G401 (cell line): ENCODE measurements at regions not wholly inside any gene's neighbourhood (a gene's known extent, or its start where the extent isn't known, plus 50 kb on each side); places are given as distances from the start of the nearest gene placed in this dataset.

Source experiments
- DNase-seq: peaks from one replicate; pipeline ENCODE4 v3.0.0-alpha.2; 2015; ENCODE audit warnings: low spot score
- in situ Hi-C: cut with HindIII; loops from 2 replicates; pipeline ENCODE4 v1.10.0; 2016; ENCODE audit warnings: low sequenced_read_pairs, mixed read lengths

DNA sequence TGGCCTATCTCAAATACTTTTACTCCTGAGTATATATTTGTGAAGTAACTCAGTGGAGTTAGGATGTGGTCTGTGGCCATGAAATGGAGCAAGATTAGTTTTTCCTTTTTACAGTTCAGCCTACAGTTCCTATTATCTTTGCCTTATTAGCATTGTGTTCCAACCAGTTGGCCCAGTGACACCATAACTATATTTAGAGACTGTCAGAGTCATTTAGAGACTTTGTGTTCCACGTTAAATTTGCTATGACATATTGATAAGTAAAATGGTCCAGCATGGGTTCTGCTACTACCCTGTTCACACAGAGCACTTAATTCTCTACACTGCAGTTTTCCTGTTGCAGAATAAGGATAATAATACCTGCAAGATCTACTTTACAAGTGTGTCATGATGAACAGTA, 68.3 kb upstream of the RAB11FIP2 start:
- in situ Hi-C loops = no loop called here

GRCh38 chr10:118112543-118113125, 65.9 kb upstream of the RAB11FIP2 start:
- in situ Hi-C loops = no loop called here
- no peak for DNase-seq

More for the DNA sequence above, 68.3 kb upstream of the RAB11FIP2 start:
- no peak for DNase-seq

DNA sequence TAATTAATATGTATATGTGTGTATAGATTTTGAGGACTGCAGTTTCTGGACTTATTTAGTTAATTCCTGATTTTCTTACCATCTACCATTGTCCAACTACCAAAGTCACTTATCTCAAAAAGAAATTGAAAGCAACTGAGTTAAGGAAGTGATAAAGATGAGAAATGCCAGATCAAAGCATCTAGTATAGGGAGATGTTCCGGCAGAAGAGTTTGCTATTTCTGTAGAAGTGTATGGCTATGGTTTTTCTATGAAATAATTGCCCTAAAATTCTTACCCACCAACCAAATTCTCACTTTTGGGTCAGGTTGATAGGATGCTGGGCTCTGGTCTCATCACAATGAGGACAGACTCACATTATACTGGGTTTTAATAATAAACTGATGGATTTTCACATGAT, 64.0 kb upstream of the RAB11FIP2 start:
- no peak for DNase-seq
- in situ Hi-C loops = no loop called here

GRCh38 chr10:118108194-118109026, 61.7 kb upstream of the RAB11FIP2 start:
- no peak for DNase-seq
- in situ Hi-C loops = no loop called here

- no peak for DNase-seq
- in situ Hi-C loops = no loop called here
Measured at GRCh38 chr10:118107541-118107940, 60.8 kb upstream of the RAB11FIP2 start.

- DNase-seq = no peak
- in situ Hi-C loops = no loop called here
Measured at GRCh38 chr10:118107040-118107439, 60.3 kb upstream of the RAB11FIP2 start.

DNA sequence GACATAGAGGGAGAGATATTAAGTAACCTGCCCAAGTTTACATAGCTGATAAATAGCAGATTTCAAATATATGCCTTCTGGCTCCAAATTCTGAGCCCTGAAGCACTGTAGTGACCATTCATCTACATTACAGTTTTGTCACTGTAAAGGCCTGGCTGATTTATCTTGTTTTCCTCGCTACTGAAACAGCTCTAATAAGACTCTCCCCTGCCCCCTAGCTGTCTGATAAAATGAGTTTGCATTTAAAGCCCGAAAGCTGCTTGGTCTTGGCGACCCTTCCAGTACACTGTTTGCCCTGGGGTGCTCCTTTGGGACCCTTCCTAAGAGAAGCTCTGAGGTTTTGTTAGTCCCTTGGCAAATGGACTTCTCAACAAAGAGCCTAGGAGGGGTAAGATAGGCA, 59.7 kb upstream of the RAB11FIP2 start:
- DNase-seq = peak; percentile 2
- in situ Hi-C loops = no loop called here

DNA sequence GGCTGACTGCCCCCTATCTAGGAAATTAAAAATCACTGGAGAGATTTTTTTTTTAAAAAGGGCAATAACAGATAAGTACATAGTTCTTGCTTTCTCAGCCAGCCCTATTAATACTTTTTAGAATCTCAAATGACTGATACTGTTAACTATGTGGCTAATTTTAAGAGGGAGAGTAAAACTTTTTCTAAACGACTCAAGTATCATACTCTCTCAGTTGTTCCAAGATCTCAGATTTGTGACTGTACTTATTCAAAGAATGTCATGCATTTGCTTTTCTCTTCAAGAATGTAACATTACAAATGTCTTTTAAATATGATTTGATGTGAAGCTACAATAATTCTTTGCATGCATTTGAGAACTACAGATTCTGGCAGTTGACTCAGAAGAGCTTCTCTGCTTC, 55.4 kb upstream of the RAB11FIP2 start:
- DNase-seq = no peak
- in situ Hi-C loops = no loop called here

- in situ Hi-C loops = no loop called here
- no peak for DNase-seq
Measured at GRCh38 chr10:118101501-118101900, 54.8 kb upstream of the RAB11FIP2 start.
